ENCODE measurements at regions not wholly inside any gene's neighbourhood (a gene's known extent, or its start where the extent isn't known, plus 50 kb on each side); places are given as distances from the start of the nearest gene placed in this dataset.
"Not testable (repeated sequence)": the region's sequence is repeated elsewhere in the genome, so short reads cannot be mapped to it uniquely, and the experiment has no call there.

DNA sequence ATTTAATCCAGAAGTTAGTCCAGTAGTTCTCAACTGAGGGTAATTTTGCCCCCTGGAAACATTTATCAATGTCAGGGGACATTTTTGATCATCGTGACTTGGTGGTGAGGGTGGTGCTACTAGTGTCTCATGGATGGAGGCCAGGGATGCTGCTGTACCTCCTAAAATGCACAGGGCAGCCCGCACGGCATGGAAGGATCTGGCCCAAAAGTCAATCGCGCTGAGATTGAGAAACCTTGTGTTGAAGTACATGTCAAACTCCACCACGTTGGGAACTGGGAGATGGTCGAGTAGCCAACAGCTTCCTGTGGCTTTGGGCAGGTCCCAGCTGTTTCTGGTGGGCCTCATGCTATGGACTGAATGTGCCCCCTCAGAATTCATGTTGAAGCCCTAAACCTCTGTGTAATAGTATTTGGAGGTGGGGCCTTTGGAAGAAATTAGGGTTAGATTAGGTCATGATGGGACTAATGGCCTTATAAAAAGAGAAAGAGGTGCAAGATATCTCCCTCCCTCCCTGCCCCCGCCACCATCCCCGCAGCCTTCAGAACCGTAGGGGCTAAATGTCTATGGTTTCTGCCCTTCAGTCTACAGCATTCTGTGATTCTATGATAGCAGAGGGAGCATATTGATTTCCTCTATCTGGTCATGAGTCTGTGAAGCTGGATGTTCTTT is 259.7 kb downstream of the MYCN start:
- no peaks in the 10 kb centered on the region for H3K4me1 ChIP-seq (ENCODE audit: insufficient read depth, low read length, severe bottlenecking)
- H3K79me2 ChIP-seq (ENCODE audit: insufficient read depth, low read length): no peaks in the 10 kb centered on the region
- H3K4me3 ChIP-seq (ENCODE audit: low read depth, low read length, poor library complexity, severe bottlenecking): no peak overlapping the region
- H2AFZ ChIP-seq (ENCODE audit: low read length): no peak overlapping the region
- no peaks in the 10 kb centered on the region for H3K27me3 ChIP-seq (ENCODE audit: insufficient read depth, low read length)
- no peaks in the 10 kb centered on the region for H3K9me3 ChIP-seq (ENCODE audit: low read length)
- TF ChIP-seq EZH2 (IDR thresholded peaks at IDR 0.05; ENCODE audit: borderline replicate concordance, low read length): no peak
- TF ChIP-seq, protein P1, sequence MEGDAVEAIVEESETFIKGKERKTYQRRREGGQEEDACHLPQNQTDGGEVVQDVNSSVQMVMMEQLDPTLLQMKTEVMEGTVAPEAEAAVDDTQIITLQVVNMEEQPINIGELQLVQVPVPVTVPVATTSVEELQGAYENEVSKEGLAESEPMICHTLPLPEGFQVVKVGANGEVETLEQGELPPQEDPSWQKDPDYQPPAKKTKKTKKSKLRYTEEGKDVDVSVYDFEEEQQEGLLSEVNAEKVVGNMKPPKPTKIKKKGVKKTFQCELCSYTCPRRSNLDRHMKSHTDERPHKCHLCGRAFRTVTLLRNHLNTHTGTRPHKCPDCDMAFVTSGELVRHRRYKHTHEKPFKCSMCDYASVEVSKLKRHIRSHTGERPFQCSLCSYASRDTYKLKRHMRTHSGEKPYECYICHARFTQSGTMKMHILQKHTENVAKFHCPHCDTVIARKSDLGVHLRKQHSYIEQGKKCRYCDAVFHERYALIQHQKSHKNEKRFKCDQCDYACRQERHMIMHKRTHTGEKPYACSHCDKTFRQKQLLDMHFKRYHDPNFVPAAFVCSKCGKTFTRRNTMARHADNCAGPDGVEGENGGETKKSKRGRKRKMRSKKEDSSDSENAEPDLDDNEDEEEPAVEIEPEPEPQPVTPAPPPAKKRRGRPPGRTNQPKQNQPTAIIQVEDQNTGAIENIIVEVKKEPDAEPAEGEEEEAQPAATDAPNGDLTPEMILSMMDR (IDR thresholded peaks at IDR 0.05; ENCODE audit: low read length): no peak
- no peaks in the 10 kb centered on the region for H3K9me2 ChIP-seq (ENCODE audit: low read depth, low read length)
- no peaks in the 10 kb centered on the region for H4K20me1 ChIP-seq (ENCODE audit: insufficient read depth, low read length)
- H3F3A ChIP-seq (ENCODE audit: insufficient read depth, low read length): no peaks in the 10 kb centered on the region
- no peaks in the 10 kb centered on the region for H3K36me3 ChIP-seq (ENCODE audit: insufficient read depth, low read length)
- H3K9ac ChIP-seq (ENCODE audit: low read length): no peak overlapping the region
- H3K27ac ChIP-seq (ENCODE audit: low read depth, low read length, poor library complexity, severe bottlenecking): no peak overlapping the region
- no peak overlapping the region for H3K4me2 ChIP-seq (ENCODE audit: low read length)

DNA sequence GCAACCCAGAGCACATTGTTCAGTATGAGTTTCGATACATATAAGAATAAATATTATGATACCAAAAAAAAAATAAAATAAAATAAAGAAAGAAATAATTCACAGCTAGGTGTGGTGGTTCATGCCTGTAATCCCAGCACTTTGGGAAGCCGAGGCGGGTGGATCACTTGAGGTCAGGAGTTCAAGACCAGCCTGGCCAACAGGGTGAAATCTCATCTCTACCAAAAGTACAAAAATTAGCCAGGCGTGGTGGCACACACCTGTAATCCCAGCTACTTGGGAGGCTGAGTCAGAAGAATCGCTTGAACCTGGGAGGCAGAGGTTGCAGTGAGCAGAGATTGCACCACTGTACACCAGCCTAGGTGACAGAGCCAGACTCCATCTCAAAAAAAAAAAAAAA is 258.9 kb downstream of the MYCN start:
- not testable (repeated sequence) for H3K36me3 ChIP-seq (ENCODE audit: insufficient read depth, low read length); H3F3A ChIP-seq (ENCODE audit: insufficient read depth, low read length); H2AFZ ChIP-seq (ENCODE audit: low read length); H3K4me3 ChIP-seq (ENCODE audit: low read depth, low read length, poor library complexity, severe bottlenecking); H4K20me1 ChIP-seq (ENCODE audit: insufficient read depth, low read length); H3K9me2 ChIP-seq (ENCODE audit: low read depth, low read length); H3K79me2 ChIP-seq (ENCODE audit: insufficient read depth, low read length); H3K27ac ChIP-seq (ENCODE audit: low read depth, low read length, poor library complexity, severe bottlenecking); H3K9ac ChIP-seq (ENCODE audit: low read length); H3K27me3 ChIP-seq (ENCODE audit: insufficient read depth, low read length); H3K4me2 ChIP-seq (ENCODE audit: low read length); H3K4me1 ChIP-seq (ENCODE audit: insufficient read depth, low read length, severe bottlenecking); H3K9me3 ChIP-seq (ENCODE audit: low read length)

DNA sequence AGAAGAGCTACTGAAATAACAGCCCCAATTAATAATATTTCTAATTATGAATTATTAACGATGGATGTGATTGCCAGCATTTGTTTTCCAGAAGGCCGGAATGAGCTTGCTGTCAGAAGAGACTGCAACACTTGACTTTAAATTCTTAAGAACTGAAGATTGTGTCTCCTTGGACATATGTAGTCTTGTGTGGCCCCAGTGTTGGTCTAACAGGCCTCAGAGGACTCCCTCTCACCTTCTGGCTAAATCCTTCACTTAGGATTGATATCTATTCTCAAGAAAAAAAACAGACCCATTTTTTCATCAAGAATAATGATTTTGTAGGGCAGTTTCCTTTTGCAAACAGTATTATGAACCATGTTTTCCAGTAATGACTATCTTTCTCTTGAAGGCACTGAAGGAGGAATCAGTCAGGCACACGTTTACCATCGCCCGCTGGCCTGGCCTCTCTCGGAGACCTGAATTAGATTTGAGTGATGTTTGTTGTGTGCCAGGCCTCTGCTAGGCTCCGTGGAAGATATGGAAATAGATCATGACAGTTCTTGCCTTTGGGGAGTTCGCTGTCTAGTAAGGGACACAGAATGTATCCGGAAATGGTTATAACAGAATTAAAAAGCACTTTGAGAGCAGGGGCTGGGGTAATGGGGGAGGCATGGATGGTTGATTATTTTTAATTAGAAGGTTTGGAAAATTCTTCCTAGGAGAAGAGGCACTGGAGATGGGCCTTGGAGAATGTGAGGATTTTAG is 258.0 kb downstream of the MYCN start:
- no peak overlapping the region for H3K4me2 ChIP-seq (ENCODE audit: low read length)
- no peak overlapping the region for H3K9ac ChIP-seq (ENCODE audit: low read length)
- H4K20me1 ChIP-seq (ENCODE audit: insufficient read depth, low read length): no peaks in the 10 kb centered on the region
- H3K9me3 ChIP-seq (ENCODE audit: low read length): no peaks in the 10 kb centered on the region
- H3K27me3 ChIP-seq (ENCODE audit: insufficient read depth, low read length): no peaks in the 10 kb centered on the region
- H3K79me2 ChIP-seq (ENCODE audit: insufficient read depth, low read length): no peaks in the 10 kb centered on the region
- no peak for TF ChIP-seq EZH2 (IDR thresholded peaks at IDR 0.05; ENCODE audit: borderline replicate concordance, low read length)
- TF ChIP-seq, protein P1 (IDR thresholded peaks at IDR 0.05; ENCODE audit: low read length): no peak
- no peaks in the 10 kb centered on the region for H3K4me1 ChIP-seq (ENCODE audit: insufficient read depth, low read length, severe bottlenecking)
- H3K27ac ChIP-seq (ENCODE audit: low read depth, low read length, poor library complexity, severe bottlenecking): no peak overlapping the region
- no peaks in the 10 kb centered on the region for H3F3A ChIP-seq (ENCODE audit: insufficient read depth, low read length)
- no peaks in the 10 kb centered on the region for H3K9me2 ChIP-seq (ENCODE audit: low read depth, low read length)
- no peak overlapping the region for H2AFZ ChIP-seq (ENCODE audit: low read length)
- no peaks in the 10 kb centered on the region for H3K36me3 ChIP-seq (ENCODE audit: insufficient read depth, low read length)
- H3K4me3 ChIP-seq (ENCODE audit: low read depth, low read length, poor library complexity, severe bottlenecking): no peak overlapping the region
